ENCODE measurements at regions not wholly inside any gene's neighbourhood (a gene's known extent, or its start where the extent isn't known, plus 50 kb on each side); places are given as distances from the start of the nearest gene placed in this dataset.

GRCh38 chr6:139823099-139823807, 448.8 kb upstream of the CITED2 start:
- no peak for DNase-seq

DNA sequence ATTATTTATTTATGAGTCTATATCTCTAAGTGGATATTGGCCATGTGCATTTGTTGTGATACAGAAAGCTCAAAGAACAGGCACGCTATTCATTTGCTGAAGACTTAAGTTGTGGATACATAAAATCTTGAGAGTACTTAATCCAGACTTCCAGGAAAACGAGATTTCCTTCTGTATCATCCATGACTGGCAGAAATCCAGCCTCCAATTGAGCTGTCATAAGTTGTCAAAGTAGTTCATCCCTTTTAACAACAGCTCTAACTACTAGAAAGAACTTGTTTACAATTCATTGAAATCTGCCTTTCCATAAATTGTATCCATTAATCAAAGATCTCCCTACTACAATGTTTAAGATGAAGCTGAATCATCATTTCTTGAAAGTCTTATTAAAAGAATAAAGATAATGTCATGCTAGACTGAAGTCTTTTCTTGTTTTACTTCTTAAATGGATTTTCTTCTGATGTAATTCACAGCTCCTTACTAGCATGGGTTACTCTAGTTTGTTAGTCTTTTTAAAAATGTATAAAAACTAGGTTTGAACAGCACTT, 447.3 kb upstream of the CITED2 start:
- DNase-seq = no peak

DNA sequence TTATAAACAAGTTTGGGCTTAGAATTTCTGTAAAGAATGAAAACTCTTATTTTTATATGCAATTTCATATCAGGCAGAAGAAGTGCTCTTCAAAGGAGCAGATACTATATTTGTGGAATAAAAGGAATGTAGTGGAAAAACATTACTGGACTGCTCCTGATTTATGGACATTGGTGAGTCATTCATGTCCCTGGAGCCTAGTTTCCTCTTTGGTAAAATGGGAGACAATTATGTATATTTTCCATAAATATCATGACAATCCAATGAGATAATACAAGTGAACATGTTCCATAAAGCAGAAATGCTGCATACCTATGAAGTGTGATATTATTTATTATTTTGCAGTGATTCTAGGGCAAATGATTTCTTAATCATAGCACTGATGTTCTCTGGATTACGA, 445.8 kb upstream of the CITED2 start:
- DNase-seq = no peak

GRCh38 chr6:139819776-139820175, 445.3 kb upstream of the CITED2 start:
- no peak for DNase-seq

DNA sequence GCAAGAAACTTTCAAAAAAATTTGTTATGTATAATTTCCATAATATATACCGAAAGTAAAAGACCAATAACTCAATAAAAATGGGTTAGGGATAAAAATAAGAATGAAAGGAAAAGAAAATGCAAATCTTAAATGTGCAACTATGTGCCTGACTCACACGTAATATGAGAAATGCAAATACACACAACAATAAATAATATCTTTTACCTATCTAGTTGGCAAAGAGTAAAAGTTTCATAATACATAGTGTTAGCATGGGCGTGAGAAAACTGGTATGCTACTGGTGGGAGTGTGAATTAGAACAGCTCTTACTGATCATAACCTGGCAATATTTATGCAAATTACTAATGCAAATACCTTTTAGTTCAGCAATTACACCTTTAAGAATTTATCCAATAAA, 438.5 kb upstream of the CITED2 start:
- no peak for DNase-seq

- peak; percentile 11 for DNase-seq
Measured at GRCh38 chr6:139801571-139802321, 427.3 kb upstream of the CITED2 start.

GRCh38 chr6:139800837-139801236, 426.4 kb upstream of the CITED2 start:
- DNase-seq = no peak

GRCh38 chr6:139790527-139790926, 416.1 kb upstream of the CITED2 start:
- DNase-seq = no peak

DNA sequence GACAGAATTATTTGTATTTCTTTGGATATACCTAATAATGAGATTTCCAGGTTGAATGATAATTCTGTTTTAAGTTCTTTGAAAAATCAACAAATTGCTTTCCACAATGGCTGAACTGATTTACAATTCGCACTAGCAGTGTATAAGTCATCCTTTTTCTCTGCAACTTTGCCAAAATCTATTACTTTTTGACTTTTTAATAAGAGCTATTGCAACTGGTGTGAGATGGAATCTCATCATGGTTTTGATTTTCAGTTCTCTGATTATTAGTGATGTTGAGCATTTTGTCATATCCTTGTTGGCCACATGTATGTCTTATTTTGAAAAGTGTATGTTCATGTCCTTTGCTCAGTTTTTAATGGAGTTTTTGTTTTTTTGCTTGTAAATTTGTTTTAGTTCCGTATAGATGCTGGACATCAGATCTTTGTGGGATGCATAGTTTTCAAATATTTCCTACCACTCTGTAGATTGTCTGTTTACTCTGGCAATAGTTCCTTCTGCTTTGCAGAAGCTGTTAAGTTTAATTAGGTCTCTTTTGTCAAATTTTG, 409.8 kb upstream of the CITED2 start:
- DNase-seq = no peak

DNA sequence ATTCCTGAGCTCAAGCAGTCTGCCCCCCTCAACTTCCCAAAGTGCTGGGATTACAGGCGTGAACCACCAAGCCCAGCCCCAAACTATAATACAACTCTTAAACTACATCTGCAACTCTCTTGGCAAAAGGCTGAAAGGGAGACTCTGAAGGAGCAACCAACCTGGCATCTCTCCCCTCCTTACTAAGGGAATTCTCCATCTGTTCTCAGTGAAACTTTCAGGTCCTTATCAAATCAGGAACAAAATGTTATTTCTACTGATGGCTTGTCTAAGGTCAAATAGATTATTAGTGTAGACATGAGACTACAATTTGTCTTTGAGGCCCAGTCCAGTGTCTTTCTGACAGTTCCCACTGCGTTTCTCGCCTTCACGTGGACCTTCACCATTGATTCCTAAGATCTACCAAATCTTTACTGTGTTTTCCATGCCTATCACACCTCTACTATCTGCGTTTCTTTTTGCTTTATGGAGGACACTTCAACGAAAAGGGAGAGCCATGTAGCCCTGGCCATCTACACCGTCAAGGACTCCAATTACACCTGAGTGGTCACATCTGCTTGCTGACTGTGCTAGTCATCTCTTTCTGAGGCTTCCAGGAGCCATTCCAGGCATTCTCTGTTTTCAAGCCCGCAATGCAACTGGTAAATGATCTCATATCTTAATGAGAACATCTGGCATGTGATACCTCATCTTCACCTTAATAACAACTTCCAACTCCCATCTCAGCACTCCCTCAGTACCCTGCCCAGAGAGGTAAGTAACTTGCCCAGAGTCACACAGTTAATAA, 405.7 kb upstream of the CITED2 start:
- no peak for DNase-seq

DNA sequence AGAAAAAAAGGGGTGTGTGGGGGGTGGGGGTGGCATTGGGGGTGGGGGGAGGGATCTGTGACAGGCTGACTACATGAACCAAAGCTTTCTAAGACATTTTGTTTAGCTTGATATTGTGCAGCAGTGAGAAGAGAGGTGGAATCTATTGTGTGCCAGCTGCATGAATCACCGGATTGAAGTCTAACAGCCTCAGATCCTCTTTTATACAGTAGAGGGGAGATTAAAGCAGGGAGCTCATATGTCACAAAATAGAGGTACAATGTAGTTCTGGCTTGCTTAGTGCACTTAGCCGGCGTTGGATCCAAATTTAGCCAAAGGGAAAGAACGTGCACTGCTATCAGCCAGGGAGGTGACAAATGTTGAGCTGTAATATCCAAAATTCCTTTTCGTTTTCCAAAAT, 404.2 kb upstream of the CITED2 start:
- DNase-seq = no peak

DNA sequence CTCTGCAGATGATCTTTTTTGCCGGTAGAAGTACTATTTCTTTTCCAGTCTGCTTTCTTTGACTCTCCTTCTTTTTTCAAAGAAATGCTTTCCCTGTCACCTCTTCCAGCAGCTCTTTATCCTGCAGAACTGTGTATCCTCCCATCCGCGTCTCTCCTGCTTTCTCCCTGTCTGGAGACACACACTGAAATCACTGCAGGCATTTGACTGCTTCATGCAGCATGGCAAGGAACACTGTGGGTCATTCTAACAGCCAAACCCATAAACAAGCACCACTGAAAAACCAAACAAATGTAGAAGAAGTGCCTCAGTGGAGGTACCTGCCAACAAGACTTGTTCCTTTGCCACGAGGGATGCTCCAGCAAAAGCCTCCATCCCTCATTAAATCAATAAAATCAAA, 403.7 kb upstream of the CITED2 start:
- DNase-seq = no peak

DNA sequence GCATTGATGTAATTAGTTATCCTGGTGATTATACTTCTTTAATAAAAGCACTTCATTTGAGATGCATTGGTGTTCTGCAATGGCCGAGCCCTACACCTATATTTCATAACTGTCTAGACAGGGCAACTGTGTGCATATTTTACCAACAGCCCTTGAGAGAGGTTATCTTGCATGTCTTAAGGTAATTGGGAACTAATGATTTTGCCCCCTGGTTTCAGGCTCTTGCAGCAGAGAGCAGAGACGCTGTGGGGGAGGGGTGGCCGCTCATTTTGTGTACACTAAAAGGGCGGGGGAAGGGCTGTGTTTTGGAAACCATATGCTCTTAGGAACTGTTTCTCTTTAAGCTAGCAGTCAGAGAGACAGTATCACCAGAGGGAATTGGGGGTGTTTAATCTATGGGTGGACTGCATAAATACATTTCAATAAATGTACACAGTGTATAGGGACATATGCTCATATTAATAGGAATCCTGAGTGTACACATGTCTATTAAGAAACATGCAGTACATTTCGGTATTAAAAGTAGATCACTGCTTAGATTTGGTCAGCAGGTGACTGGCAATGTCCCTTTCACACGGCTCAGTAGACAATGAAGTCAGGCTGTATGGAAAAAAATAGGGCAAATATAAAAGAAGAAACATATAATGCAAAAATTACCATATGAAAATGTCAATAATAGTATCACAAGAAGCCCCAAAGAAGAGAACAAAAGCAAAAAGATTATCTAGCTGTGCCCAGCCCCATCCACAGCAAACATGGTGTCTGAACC, 402.9 kb upstream of the CITED2 start:
- no peak for DNase-seq

DNA sequence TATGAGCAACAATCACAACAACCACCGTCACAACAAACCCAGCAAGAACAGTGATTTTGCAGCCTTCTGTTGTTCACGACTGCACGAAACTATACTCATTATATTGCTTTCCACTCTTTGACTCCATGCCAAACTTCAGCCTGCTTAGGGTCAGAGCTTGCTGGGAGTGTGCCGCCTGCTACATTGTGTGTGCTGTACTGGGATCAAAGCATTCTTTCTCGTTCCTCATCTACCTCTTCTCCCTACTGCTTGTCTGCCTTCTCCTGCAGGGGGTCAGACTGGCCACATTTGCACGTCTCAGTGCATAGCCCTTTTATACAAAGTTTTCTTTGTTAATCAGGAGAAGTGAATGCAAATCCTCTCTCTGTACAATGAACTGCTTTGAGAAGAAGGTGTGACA, 401.6 kb upstream of the CITED2 start:
- no peak for DNase-seq

GRCh38 chr6:139768196-139768595, 393.7 kb upstream of the CITED2 start:
- DNase-seq = no peak

DNA sequence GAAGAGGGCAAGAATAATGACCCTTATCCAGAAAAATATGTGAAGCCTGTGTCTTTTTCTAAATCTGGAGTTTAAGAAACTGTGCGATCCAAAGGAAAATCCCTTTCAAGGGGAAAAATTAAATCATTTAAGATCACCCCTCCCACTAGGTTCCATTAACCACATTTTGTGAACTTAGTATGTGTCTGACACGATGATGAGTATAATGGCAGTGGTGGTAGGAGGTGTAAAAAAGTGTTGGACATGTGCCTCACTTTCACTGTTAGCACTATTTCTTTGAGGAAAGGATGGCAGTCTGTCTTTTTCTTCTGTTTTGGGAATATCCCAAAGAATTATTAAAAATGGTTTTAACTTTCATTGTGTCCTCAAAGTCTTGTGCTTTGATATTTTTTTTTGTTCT, 392.3 kb upstream of the CITED2 start:
- no peak for DNase-seq

GRCh38 chr6:139765825-139766285, 391.4 kb upstream of the CITED2 start:
- no peak for DNase-seq

DNA sequence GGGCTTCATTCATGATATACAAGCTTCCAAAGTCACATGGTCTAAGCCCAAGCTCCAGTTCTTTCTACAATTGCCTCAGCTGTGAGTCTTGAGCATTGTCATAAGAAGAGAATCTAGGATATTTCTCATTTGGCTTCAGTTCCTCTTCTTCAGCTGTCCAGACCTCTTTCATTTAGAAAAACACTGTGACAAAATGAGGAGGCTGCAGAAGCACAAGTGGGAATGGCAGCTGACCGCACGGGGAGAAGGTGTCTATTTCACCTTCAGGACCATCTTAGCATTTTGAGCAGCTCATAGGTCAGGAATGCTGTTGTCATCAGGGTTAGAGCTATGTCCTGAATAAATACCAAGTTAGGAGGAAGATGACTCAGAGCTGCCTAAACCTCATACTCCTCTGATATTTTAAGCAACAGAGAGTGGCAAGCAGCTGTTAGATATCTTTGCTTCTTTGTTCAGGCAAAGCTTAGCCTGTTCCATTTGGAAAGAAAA, 390.1 kb upstream of the CITED2 start:
- DNase-seq = peak; percentile 69

GRCh38 chr6:139763468-139764210, 389.2 kb upstream of the CITED2 start:
- no peak for DNase-seq

DNA sequence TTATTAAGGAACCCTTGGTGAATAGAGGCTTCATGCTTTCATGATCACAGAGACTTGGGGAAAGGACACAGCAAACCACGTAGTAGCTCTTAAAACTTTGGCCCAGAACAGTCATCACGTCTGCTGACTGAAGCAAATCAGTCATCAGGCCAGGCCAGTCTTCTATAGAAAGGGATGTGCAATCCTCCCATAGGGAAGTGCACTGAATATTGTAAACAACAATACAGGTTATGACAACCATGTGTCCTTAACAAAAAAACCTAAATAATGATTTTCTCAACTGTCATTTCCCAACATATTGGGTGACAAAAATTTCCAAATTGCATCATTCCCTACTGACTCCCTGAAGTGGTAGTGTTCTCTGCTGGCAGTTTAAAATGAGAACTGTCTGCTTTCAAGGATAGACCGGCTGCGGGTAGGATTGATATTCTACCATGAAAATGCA, 388.2 kb upstream of the CITED2 start:
- no peak for DNase-seq

DNA sequence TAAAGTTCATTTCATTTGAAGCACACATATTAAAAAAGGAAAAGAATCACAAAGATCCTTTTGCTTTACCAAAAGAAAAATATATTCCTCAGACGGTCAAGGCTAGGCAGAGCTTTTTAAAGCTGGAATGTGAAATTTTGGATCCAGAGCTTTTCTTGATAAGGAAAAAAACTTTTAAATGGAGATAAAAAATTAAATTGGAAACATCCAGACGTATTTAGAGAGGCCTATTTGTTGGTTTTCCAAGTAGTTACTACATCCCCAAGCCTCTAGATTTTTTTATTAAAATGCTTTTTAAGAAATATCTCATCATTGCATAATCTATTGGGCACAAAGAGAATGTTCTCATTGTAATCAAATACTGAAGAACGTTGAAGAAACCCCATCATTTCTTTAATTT, 385.7 kb upstream of the CITED2 start:
- no peak for DNase-seq

Measured in hindlimb muscle (tissue), 1 donor.